GM18511 (cell line): ENCODE measurements at regions not wholly inside any gene's neighbourhood (a gene's known extent, or its start where the extent isn't known, plus 50 kb on each side); places are given as distances from the start of the nearest gene placed in this dataset.
"Not testable (repeated sequence)": the region's sequence is repeated elsewhere in the genome, so short reads cannot be mapped to it uniquely, and the experiment has no call there.

ENCODE experiments used
- ATAC-seq: cut with Tn5 transposase; IDR thresholded peaks from one replicate; pipeline ENCODE4 v1.9.1; 2021; ENCODE audit warnings: mild to moderate bottlenecking, moderate library complexity; ENCODE audit not compliant: unreplicated experiment

GRCh38 chr5:163874431-163874830, 369.0 kb downstream of the MAT2B start:
- no peak for ATAC-seq

- ATAC-seq, result not testable (repeated sequence)
Observed at GRCh38 chr5:163874912-163875311, 369.5 kb downstream of the MAT2B start.

- ATAC-seq, result no peak
Observed at GRCh38 chr5:163877865-163878264, 372.4 kb downstream of the MAT2B start.

- ATAC-seq, result no peak
Observed at GRCh38 chr5:163878490-163878889, 373.1 kb downstream of the MAT2B start.

- no peak for ATAC-seq
Observed at GRCh38 chr5:163880302-163880701, 374.9 kb downstream of the MAT2B start.

GRCh38 chr5:163885117-163885516, 379.7 kb downstream of the MAT2B start:
- ATAC-seq, result no peak

- no peak for ATAC-seq
Observed at GRCh38 chr5:163887854-163888253, 382.4 kb downstream of the MAT2B start.

- ATAC-seq, result no peak
Observed at GRCh38 chr5:163888366-163888765, 382.9 kb downstream of the MAT2B start.

- ATAC-seq, result no peak
Observed at GRCh38 chr5:163889369-163889768, 383.9 kb downstream of the MAT2B start.

- no peak for ATAC-seq
Observed at GRCh38 chr5:163890261-163890660, 384.8 kb downstream of the MAT2B start.

GRCh38 chr5:163893281-163893680, 387.9 kb downstream of the MAT2B start:
- no peak for ATAC-seq

GRCh38 chr5:163894645-163895044, 389.2 kb downstream of the MAT2B start:
- no peak for ATAC-seq

- ATAC-seq, result no peak
Observed at GRCh38 chr5:163898873-163899272, 393.5 kb downstream of the MAT2B start.

- ATAC-seq, result peak; percentile 61
Observed at GRCh38 chr5:163907783-163908182, 402.4 kb downstream of the MAT2B start.

GRCh38 chr5:163908253-163908652, 402.8 kb downstream of the MAT2B start:
- ATAC-seq, result peak; percentile 54

GRCh38 chr5:163910226-163910625, 404.8 kb downstream of the MAT2B start:
- ATAC-seq, result no peak

- no peak for ATAC-seq
Observed at GRCh38 chr5:163912046-163912445, 406.6 kb downstream of the MAT2B start.

GRCh38 chr5:163913548-163913947, 408.1 kb downstream of the MAT2B start:
- no peak for ATAC-seq

- peak; percentile 40 for ATAC-seq
Observed at GRCh38 chr5:163914910-163915309, 409.5 kb downstream of the MAT2B start.

- peak; percentile 81 for ATAC-seq
Observed at GRCh38 chr5:163915481-163915961, 410.1 kb downstream of the MAT2B start.

- peak; percentile 83 for ATAC-seq
Observed at GRCh38 chr5:163916376-163916775, 411.0 kb downstream of the MAT2B start.

GRCh38 chr5:163916861-163917260, 411.4 kb downstream of the MAT2B start:
- ATAC-seq, result no peak

- no peak for ATAC-seq
Observed at GRCh38 chr5:163917747-163918146, 412.3 kb downstream of the MAT2B start.
